Naive B cell (primary cell): ENCODE measurements at regions not wholly inside any gene's neighbourhood (a gene's known extent, or its start where the extent isn't known, plus 50 kb on each side); places are given as distances from the start of the nearest gene placed in this dataset.

ENCODE experiments used
- ATAC-seq, 2 donors: fragments of 150-1000 bp; cut with Tn5 transposase; 2 replicates each; pipeline ENCODE4 v1.10.0; 2021; ENCODE audit warnings: low read depth in 2 of 2, mild to moderate bottlenecking in 2 of 2, moderate library complexity in 2 of 2
- DNase-seq: peaks from one replicate; pipeline ENCODE4 v3.0.0; 2022
- H3K27ac Mint-ChIP-seq, 6 donors: one replicate each; pipeline ENCODE4 v1.8.0; 2020 to 2022; ENCODE audit warnings: mild to moderate bottlenecking in 6 of 6, mixed read lengths in 6 of 6, moderate library complexity in 5 of 6, inconsistent platforms in 2 of 6
- H3K27me3 Mint-ChIP-seq, 3 donors: one replicate each; pipeline ENCODE4 v1.8.0; 2021 to 2022; ENCODE audit warnings: mixed read lengths in 3 of 3, mild to moderate bottlenecking in 1 of 3
- H3K36me3 Mint-ChIP-seq, 2 donors: one replicate each; pipeline ENCODE4 v1.8.0; 2020 to 2022; ENCODE audit warnings: mixed read lengths in 2 of 2, inconsistent platforms in 1 of 2, mild to moderate bottlenecking in 1 of 2
- H3K4me1 Mint-ChIP-seq, 3 donors: one replicate each; pipeline ENCODE4 v1.8.0; 2020 to 2022; ENCODE audit warnings: mixed read lengths in 3 of 3, inconsistent platforms in 1 of 3, mild to moderate bottlenecking in 1 of 3, moderate library complexity in 1 of 3
- H3K4me3 Mint-ChIP-seq, 8 donors: one replicate each; pipeline ENCODE4 v1.8.0; 2020 to 2022; ENCODE audit warnings: mild to moderate bottlenecking in 8 of 8, mixed read lengths in 8 of 8, moderate library complexity in 8 of 8, inconsistent platforms in 2 of 8
- H3K9me3 Mint-ChIP-seq, 7 donors: one replicate each; pipeline ENCODE4 v1.8.0; 2020 to 2022; ENCODE audit warnings: mixed read lengths in 7 of 7, mild to moderate bottlenecking in 5 of 7, inconsistent platforms in 2 of 7, moderate library complexity in 1 of 7

DNA sequence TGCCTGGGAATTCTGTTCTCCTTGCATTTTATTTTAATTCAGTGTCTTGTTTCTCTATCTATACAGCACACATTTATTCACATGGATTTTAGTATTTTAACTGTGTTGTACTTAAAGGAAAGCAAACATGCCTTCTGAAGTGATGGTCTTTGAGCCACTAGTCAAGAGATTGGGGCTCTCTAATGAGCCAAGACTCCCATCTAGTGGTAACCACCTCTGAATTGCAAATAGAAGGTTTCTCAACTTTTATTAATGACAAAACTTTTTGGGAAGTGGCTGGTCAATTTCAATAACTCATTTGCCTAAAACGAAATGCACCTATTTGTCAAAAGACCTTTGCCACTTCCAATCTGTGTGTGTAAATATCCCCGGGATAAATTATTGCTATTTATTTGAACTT lies 199.6 kb downstream of the LTN1 start:
- Mint-ChIP-seq H3K4me3 (no peak overlapping the region), H3K27ac (no peak overlapping the region), H3K9me3 (peaks cover 0 to 4% (median 0%) of the 10 kb centered on the region in 7 donors), H3K4me1 (peaks cover 0 to 3% (median 0%) of the 10 kb centered on the region in 3 donors), H3K36me3 (no peaks in the 10 kb centered on the region), H3K27me3 (no peaks in the 10 kb centered on the region)
- no peak for ATAC-seq
- DNase-seq: no peak

DNA sequence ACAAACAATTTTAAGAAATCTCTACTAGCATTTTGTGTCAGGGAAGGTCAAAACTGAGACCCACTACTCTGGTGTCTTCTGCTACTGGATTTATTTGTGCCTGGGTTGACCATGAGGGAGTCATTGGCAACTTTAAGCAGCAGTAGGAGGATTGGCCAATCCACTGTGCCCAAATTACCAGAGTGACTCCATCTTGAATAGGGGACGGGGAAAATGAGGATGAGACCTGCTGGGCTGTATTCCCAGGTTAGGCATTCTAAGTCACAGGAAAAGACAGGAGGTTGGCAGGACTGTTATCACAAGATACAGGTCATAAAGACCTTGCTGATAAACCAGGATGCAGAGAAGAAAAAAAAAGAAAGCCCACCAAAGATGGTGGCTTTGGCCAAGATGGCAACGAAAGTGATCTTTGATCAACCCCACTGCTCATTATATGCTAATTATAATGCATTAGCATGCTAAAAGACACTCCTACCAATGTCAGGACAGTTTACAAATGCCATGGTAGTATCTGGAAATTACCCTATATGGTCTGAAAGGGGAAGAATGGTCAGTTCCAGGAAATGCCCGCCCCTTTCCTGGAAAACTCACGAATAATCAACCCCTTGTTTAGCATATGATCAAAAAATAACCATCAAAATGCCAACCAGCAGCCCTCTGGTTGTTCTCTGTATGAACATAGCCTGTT lies 200.9 kb downstream of the LTN1 start:
- ATAC-seq (no peak), DNase-seq (no peak)
- Mint-ChIP-seq H3K27me3 (no peaks in the 10 kb centered on the region), H3K36me3 (no peaks in the 10 kb centered on the region), H3K4me3 (no peak overlapping the region), H3K9me3 (peaks cover 0 to 4% (median 0%) of the 10 kb centered on the region in 7 donors), H3K4me1 (peaks cover 0 to 3% (median 0%) of the 10 kb centered on the region in 3 donors), H3K27ac (no peak overlapping the region)

- Mint-ChIP-seq H3K36me3 (peaks cover 8% of the 10 kb centered on the region in 2 donors), H3K27me3 (no peaks in the 10 kb centered on the region), H3K4me3 (no peak overlapping the region), H3K4me1 (peaks cover 0 to 3% (median 0%) of the 10 kb centered on the region in 3 donors), H3K9me3 (peaks cover 0 to 5% (median 3%) of the 10 kb centered on the region in 7 donors), H3K27ac (no peak overlapping the region)
- ATAC-seq: no peak
- no peak for DNase-seq
These were observed 202.3 kb downstream of the LTN1 start for GRCh38 chr21:28790335-28790734.

DNA sequence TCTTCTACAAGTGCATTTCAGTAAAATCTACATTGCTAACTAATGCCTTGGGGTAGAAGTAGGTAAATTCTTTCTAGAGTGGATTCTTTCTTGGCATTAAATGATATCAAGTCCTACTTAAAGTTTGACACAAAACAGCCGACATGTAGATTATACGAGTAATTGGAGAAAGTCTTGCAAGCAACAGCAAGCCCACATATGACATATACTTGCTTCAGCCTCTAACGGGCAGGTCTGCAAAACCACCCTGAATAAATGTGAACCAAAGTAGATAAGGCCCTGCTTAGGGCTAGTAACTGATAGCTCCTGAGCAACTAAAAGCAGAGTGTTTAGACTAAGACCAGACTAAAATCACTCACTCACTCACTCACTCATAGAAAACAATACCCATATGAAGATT lies 203.2 kb downstream of the LTN1 start:
- H3K27ac Mint-ChIP-seq: no peak overlapping the region
- no peak overlapping the region for H3K4me3 Mint-ChIP-seq
- H3K36me3 Mint-ChIP-seq: peaks cover 15% of the 10 kb centered on the region in 2 donors
- DNase-seq (no peak), ATAC-seq (no peak)
- H3K9me3 Mint-ChIP-seq: peaks cover 0 to 11% (median 7%) of the 10 kb centered on the region in 7 donors
- H3K4me1 Mint-ChIP-seq: peaks cover 0 to 3% (median 0%) of the 10 kb centered on the region in 3 donors
- H3K27me3 Mint-ChIP-seq: no peaks in the 10 kb centered on the region

DNA sequence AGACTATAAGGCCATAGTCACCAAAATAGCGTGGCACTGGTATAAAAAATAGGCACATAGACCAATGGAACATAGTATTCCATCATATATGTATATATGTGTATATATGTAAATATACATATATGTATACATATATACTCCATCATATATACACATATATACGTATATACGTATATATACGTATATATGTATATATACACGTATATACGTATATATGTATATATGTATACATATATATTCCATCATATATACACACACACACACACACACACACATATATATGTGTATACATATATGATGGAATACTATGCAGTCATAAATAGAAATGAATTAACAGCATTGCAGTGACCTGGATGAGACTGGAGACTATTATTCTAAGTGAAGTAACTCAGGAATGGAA lies 204.6 kb downstream of the LTN1 start:
- peaks cover 15% of the 10 kb centered on the region in 2 donors for H3K36me3 Mint-ChIP-seq
- no peak overlapping the region for H3K4me3 Mint-ChIP-seq
- H3K9me3 Mint-ChIP-seq: peaks cover 0 to 12% (median 7%) of the 10 kb centered on the region in 7 donors
- DNase-seq: no peak
- H3K27me3 Mint-ChIP-seq: no peaks in the 10 kb centered on the region
- H3K4me1 Mint-ChIP-seq: peaks cover 0 to 3% (median 0%) of the 10 kb centered on the region in 3 donors
- no peak for ATAC-seq
- H3K27ac Mint-ChIP-seq: no peak overlapping the region

DNA sequence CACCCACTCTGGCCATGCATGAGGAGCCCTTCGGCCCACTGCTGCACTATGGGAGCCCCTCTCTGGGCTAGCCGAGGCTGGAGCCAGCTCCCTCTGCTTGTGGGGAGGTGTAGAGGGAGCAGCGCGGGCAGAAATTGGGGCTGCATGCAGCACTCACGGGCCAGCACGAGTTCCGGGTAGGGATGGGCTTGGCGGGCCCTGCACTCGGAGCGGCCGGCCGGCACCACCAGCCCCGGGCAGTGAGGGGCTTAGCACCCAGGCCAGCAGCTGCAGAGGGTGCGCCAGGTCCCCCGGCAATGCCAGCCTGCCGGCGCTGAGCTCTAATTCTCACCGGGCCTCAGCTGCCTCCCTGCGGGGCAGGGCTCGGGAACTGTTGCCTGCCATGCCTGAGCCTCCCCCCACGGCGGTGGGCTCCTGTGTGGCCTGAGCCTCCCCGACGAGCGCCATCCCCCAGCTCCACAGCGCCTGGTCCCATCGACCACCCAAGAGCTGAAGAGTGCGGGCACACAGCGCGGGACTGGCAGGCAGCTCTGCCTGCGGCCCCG lies 209.0 kb downstream of the LTN1 start:
- DNase-seq (no peak), ATAC-seq (no peak)
- peaks cover 23% of the 10 kb centered on the region in 2 donors for H3K36me3 Mint-ChIP-seq
- no peaks in the 10 kb centered on the region for H3K4me1 Mint-ChIP-seq
- H3K9me3 Mint-ChIP-seq: peaks cover 0 to 19% (median 8%) of the 10 kb centered on the region in 7 donors
- peaks cover 0 to 9% (median 6%) of the 10 kb centered on the region in 3 donors for H3K27me3 Mint-ChIP-seq
- H3K27ac Mint-ChIP-seq: no peak overlapping the region
- H3K4me3 Mint-ChIP-seq: no peak overlapping the region

DNA sequence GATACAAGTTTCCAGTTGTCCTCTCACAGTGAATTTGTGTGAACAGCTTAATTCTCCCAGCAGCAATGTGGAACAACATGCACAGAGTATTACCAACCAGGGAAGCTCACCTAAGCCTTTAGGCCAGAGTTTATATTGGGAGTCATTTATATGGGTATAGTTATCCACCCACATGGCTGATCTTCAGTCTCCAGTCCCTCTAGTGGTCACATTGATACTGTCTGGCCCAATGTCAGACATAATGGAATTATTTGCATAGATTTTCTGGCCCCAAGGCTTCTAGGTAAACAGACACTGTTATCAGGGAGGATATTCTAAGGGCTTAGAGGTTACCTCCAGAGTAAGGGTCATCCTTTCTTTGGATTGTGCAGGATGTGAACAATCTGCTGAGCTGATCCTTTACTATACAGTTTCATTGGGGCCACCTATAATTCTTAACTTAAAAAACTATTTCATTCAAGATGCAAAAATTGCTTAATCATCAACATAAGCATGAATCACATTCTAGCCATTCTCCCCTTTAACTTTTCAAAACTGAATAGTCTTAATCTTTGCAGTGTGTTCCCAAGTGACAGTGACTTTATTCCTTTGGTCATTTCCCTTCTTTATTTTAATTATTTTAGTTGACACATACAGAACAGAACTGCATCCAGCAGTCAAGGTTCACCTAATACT lies 210.9 kb downstream of the LTN1 start:
- Mint-ChIP-seq H3K27ac (no peak overlapping the region), H3K27me3 (peaks cover 0 to 9% (median 6%) of the 10 kb centered on the region in 3 donors), H3K36me3 (peaks cover 23% of the 10 kb centered on the region in 2 donors), H3K4me3 (no peak overlapping the region), H3K9me3 (peaks cover 0 to 19% (median 4%) of the 10 kb centered on the region in 7 donors), H3K4me1 (no peaks in the 10 kb centered on the region)
- DNase-seq (no peak), ATAC-seq (no peak)

DNA sequence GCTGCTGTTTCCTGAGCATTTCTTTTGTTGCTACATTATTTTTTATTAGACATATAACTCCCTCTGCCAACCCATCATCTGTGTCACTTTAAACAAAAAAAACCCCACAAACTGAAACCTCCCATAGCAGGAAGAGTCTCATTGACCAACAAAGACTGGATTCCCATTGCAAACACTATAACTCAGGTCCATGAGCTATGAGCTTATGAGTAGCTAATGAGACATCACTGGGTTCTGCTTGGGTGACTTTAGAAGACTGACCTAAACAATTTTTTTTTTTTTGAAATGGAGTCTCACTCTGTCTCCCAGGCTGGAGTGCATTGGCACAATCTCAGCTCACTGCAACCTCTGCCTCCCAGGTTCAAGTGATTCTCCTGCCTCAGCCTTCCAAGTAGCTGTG lies 212.8 kb downstream of the LTN1 start:
- H3K27ac Mint-ChIP-seq: no peak overlapping the region
- H3K36me3 Mint-ChIP-seq: peaks cover 11 to 21% of the 10 kb centered on the region in 2 donors
- H3K4me3 Mint-ChIP-seq: no peak overlapping the region
- ATAC-seq: no peak
- DNase-seq: no peak
- no peaks in the 10 kb centered on the region for H3K4me1 Mint-ChIP-seq
- peaks cover 0 to 12% (median 2%) of the 10 kb centered on the region in 7 donors for H3K9me3 Mint-ChIP-seq
- peaks cover 0 to 9% (median 6%) of the 10 kb centered on the region in 3 donors for H3K27me3 Mint-ChIP-seq

DNA sequence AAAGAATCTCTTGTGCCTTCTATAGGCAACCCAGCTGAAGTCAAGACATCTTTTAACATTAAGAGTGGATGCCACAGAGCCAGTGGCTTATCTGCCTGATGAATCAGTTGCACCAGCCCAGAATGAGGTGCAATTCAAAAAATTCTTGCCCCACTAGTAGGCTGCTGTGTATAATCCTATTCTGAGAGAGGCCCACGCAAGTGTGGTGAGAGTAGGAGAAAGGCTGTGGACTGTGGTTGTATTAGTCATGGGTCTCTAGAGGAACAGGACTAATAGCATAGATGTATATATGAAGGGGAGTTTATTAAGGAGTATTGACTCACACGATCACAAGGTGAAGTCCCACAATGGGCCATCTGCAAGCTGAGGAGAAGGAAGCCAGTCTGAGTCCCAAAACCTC lies 216.4 kb downstream of the LTN1 start:
- Mint-ChIP-seq H3K4me1 (no peaks in the 10 kb centered on the region), H3K4me3 (no peak overlapping the region), H3K27ac (no peak overlapping the region), H3K9me3 (peaks cover 0 to 6% (median 0%) of the 10 kb centered on the region in 7 donors), H3K36me3 (peaks cover 8 to 17% of the 10 kb centered on the region in 2 donors), H3K27me3 (peaks cover 0 to 9% (median 6%) of the 10 kb centered on the region in 3 donors)
- DNase-seq (no peak), ATAC-seq (no peak)

GRCh38 chr21:28775071-28775470 lies 217.6 kb downstream of the LTN1 start:
- Mint-ChIP-seq H3K36me3 (peaks cover 8 to 17% of the 10 kb centered on the region in 2 donors), H3K27ac (no peak overlapping the region), H3K4me3 (no peak overlapping the region), H3K4me1 (no peaks in the 10 kb centered on the region), H3K27me3 (peaks cover 0 to 7% (median 0%) of the 10 kb centered on the region in 3 donors), H3K9me3 (peaks cover 0 to 6% (median 0%) of the 10 kb centered on the region in 7 donors)
- DNase-seq: no peak
- no peak for ATAC-seq

GRCh38 chr21:28773036-28773435 lies 219.6 kb downstream of the LTN1 start:
- Mint-ChIP-seq H3K9me3 (peaks cover 0 to 1% (median 0%) of the 10 kb centered on the region in 7 donors), H3K27ac (no peak overlapping the region), H3K4me1 (no peaks in the 10 kb centered on the region), H3K27me3 (peaks cover 0 to 3% (median 0%) of the 10 kb centered on the region in 3 donors), H3K36me3 (peaks cover 0 to 9% of the 10 kb centered on the region in 2 donors), H3K4me3 (no peak overlapping the region)
- ATAC-seq: no peak
- no peak for DNase-seq

DNA sequence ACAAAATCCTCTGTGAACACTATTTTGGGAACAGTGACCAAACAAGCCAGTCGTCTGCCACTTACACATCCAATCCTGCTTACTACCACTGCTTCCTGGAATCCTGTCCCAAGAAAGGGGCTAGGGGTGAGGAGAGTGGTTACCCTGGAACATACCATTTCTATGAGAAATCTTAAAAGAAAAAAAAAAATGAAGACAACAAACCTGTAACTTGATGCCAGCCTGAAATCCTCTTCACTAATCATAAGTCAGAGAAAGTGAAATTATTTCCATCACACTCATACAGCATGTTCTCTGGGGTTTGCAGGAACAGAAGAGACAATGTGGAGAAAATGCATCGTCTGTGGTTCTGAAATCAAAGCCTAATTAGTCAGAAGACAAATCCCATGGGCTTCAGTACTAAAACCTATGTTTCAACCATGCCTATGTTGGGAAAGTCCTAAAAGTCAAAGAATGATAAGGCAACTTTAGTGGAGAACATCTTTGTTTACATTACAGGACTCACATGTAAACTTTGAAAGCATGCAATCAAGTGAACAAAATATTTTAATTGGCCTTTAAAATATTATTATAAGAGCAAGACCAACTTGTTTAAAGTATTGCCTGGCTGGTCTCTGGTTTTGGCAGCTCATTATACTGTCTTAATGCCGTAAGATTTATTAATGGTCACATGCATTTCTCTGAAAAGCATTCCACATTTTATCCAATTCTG lies 220.7 kb downstream of the LTN1 start:
- peaks cover 0 to 3% (median 0%) of the 10 kb centered on the region in 3 donors for H3K27me3 Mint-ChIP-seq
- ATAC-seq: no peak
- no peak overlapping the region for H3K4me3 Mint-ChIP-seq
- peaks cover 0 to 5% (median 4%) of the 10 kb centered on the region in 7 donors for H3K9me3 Mint-ChIP-seq
- no peak for DNase-seq
- H3K27ac Mint-ChIP-seq: no peak overlapping the region
- no peaks in the 10 kb centered on the region for H3K4me1 Mint-ChIP-seq
- peaks cover 0 to 13% of the 10 kb centered on the region in 2 donors for H3K36me3 Mint-ChIP-seq

DNA sequence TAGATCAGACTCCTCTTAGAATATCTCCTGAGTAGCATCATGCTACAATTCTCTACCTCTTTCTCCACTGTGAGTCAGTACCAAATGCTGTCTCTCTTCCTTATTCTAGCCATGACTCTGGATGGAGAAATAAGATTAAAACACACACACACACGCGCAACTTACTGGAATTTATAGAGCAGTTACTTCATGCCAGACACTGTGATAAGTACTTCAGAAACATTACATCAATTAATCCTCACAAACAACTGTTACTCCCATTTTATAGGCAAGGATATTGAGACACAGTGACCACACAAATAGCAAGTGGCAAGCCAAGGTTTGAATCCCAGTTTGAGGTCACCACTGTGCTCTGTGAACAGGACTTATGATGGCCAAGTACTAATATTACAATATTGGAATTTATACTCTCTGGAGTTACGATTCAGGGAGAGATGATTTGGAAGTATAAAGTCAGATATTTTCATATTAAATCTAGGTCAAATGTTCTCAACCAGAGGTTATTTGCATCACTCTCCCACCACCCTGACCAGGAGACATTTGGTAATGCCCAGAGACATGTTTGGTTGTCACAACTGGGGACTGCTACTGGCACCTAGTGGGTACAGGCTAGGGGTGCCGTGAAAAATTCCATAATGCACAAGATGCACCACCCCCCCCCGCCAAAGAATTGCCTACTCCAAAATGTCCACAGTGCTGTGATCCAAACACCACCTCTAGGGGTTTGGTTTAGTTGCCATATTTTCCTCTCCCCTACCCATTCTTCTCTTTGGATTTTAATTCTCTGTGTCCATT lies 221.6 kb downstream of the LTN1 start:
- ATAC-seq (no peak), DNase-seq (no peak)
- Mint-ChIP-seq H3K36me3 (peaks cover 0 to 20% of the 10 kb centered on the region in 2 donors), H3K4me3 (no peak overlapping the region), H3K4me1 (no peaks in the 10 kb centered on the region), H3K27ac (no peak overlapping the region), H3K9me3 (peaks cover 4 to 13% (median 9%) of the 10 kb centered on the region in 7 donors), H3K27me3 (peaks cover 0 to 3% (median 0%) of the 10 kb centered on the region in 3 donors)
